RWPE1 (cell line): ENCODE measurements at regions not wholly inside any gene's neighbourhood (a gene's known extent, or its start where the extent isn't known, plus 50 kb on each side); places are given as distances from the start of the nearest gene placed in this dataset.

Experiments
- CTCF ChIA-PET: fragments of 350-600 bp; sonication (Branson Sonifier 250); formaldehyde crosslinking; extraction: SDS; loops from one replicate; lab custom pipeline; 2021; lab: Yijun Ruan, JAX
- POLR2A ChIA-PET: fragments of 400-600 bp; formaldehyde crosslinking; extraction: SDS; loops from one replicate; lab custom pipeline; 2020; ENCODE audit warnings: antibody characterized with exemption; ENCODE audit not compliant: low non-redundant PET; lab: Yijun Ruan, JAX
- DNase-seq: peaks from one replicate; pipeline ENCODE4 v3.0.0; 2012; ENCODE audit warnings: low spot score
- H3K27ac ChIP-seq: fragments of 450-650 bp; 2 replicates; pipeline ENCODE4 v1.5.1; 2017
- TF ChIP-seq, protein P1 (sequence below): fragments of 450-650 bp; conservative IDR thresholded peaks from 2 replicates; pipeline ENCODE4 v1.5.1; 2017; ENCODE audit warnings: low read depth, mild to moderate bottlenecking

DNA sequence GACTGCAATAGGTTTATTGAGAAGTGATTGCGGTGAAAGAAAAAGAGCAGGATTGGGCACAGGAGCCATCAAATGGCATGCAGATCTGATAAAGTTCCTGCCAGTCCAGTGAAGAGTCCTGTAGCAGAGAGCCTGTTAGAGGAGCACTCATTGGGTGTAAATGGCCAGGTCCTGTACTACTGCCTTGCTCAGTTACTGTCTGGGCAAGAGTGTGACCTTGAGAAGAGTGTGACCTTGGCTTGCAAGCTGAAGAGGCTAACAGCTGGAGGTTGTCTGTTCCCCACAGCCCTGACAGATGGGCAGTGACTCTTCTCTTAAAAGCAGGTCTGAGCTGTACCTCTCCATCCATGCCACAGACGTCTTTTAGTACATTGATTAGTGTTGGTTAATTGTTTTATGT lies 148.6 kb upstream of the SLC38A2 start:
- ChIA-PET POLR2A (no interaction called here), CTCF (interaction anchor here (0.6 to 0.7 kb wide), 2 partner anchors 396 to 590 kb away, joined by 3 to 5 read pairs; no protein-coding TSS in a partner anchor)
- TF ChIP-seq, protein P1, sequence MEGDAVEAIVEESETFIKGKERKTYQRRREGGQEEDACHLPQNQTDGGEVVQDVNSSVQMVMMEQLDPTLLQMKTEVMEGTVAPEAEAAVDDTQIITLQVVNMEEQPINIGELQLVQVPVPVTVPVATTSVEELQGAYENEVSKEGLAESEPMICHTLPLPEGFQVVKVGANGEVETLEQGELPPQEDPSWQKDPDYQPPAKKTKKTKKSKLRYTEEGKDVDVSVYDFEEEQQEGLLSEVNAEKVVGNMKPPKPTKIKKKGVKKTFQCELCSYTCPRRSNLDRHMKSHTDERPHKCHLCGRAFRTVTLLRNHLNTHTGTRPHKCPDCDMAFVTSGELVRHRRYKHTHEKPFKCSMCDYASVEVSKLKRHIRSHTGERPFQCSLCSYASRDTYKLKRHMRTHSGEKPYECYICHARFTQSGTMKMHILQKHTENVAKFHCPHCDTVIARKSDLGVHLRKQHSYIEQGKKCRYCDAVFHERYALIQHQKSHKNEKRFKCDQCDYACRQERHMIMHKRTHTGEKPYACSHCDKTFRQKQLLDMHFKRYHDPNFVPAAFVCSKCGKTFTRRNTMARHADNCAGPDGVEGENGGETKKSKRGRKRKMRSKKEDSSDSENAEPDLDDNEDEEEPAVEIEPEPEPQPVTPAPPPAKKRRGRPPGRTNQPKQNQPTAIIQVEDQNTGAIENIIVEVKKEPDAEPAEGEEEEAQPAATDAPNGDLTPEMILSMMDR: no peak
- DNase-seq: no peak
- no peak overlapping the region for H3K27ac ChIP-seq

DNA sequence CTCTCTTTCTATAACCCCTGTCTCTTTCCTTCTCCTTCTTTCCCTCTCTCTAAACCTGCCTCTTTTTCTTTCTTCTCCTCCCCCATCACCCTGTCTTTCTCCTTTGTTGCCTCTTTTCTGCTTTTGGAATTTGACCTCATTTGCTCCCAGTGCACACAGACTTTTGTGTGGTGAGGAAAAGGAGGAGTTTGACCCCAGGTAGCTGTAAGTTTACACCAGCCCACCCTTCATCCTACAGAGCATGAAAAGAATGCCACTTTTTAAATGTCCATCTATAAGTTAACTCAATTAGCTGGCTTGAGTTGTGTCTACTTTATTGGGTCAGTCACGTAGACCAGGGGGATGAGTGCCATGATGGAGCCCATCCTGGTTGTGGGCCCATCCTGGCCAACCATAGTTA lies 146.8 kb upstream of the SLC38A2 start:
- CTCF ChIA-PET: no interaction called here
- no peak overlapping the region for H3K27ac ChIP-seq
- POLR2A ChIA-PET: no interaction called here

DNA sequence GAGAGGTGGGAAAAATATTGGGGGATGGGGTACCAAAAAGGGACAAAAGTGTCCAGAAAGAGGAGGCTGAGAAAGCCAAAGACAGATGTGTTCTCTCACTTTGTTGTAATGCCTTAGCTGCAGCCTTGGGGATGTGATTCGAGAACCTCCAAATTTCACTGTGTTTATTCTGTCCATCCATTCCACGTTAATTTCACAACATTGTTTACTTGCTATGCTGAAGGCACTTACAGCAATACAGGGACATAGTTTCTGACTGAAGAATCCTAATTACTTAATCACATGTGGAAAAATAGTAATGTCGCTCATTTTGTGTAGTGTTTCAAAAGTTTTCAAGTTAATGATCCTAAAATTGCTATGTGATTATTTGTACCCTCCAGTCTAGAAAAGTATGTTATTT lies 146.2 kb upstream of the SLC38A2 start:
- ChIA-PET POLR2A (no interaction called here), CTCF (no interaction called here)
- TF ChIP-seq, protein P1: no peak
- H3K27ac ChIP-seq: no peak overlapping the region
- DNase-seq: no peak

More for the DNA sequence above, 146.8 kb upstream of the SLC38A2 start:
- DNase-seq: no peak
- TF ChIP-seq, protein P1: no peak

DNA sequence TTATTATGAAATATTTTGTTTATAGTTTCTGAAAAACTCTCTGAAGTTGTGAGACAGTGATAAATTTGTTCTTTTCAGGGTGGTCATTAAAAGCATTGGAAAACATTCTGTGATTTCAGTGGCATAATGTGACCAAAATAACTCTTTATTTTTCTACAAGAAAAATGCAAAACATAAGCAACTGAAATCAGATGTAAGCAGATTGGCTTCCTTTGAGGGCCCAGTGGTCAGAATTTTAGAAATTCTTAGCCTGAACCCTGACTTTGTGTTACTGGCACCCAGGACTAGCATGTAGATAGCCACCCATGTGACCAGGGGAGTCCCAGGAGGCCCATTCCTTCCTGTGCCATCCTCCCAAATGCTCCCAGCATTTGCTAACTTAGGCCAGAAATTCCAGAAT lies 145.6 kb upstream of the SLC38A2 start:
- TF ChIP-seq, protein P1: no peak
- ChIA-PET POLR2A (no interaction called here), CTCF (no interaction called here)
- DNase-seq: no peak
- H3K27ac ChIP-seq: no peak overlapping the region

DNA sequence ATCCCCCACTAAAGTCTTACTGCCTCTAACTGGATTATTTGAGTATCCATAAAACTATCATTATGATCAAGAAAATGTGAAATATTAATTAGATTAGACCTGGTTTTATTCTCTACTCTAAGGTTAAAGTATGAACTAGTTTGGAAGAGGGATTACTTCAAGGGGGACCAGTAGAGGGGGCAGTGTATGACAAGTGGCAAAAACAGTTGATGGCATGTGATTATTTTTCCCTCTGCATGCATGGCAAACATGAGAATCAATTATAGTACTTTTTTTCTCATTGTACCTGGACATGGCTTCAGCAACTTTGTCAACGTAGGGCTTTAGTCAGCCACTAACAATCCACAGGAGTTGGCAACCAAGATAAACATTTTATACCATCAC lies 145.0 kb upstream of the SLC38A2 start:
- TF ChIP-seq, protein P1: no peak
- ChIA-PET POLR2A (no interaction called here), CTCF (no interaction called here)
- no peak for DNase-seq
- H3K27ac ChIP-seq: no peak overlapping the region

DNA sequence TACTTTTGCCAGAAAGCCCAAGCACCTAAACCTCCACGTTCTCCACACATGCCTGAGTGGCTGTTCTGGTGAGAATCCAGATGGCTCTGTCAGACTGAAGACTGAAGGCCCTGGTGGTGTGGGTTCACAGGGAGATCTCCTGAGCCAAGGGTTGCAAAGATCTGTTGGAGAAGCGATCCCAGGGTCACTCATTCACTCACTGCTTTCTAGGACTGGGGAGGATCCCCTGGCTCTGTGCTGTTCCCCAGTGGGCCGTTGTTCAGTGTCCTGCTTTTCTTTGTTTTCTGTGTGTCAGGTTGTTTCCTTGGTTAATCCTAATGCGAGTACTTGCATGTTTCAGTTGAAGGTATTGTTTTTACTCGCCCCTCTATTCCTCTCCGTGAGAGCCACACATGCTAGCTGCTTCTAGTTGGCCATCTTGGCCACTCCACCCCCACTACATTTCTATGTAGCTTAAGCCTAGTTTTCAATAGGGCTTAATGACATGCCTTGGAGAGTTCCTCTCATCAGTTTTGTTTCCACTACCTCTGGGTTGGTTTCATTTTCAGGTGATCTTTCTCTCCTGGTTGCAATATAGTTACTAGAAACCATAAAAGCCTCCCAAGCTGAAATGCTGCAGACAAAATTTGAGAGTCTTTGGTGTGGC lies 144.5 kb upstream of the SLC38A2 start:
- ChIA-PET POLR2A (no interaction called here), CTCF (interaction anchor here (0.7 kb wide), 1 partner anchor 395 kb away, joined by 5 read pairs; no protein-coding TSS in a partner anchor)
- TF ChIP-seq, protein P1: no peak
- DNase-seq: no peak
- peak overlapping the region; percentile 44 for H3K27ac ChIP-seq
